Caco-2 (cell line): ENCODE measurements at regions not wholly inside any gene's neighbourhood (a gene's known extent, or its start where the extent isn't known, plus 50 kb on each side); places are given as distances from the start of the nearest gene placed in this dataset.

Source experiments
- BruUV-seq: library from RNA; stranded (reverse); fragments of 400-500 nt; replicated peaks from 2 replicates; lab custom pipeline; 2021; lab: Mats Ljungman, UMichigan
- CTCF ChIA-PET: fragments of 300-600 bp; sonication (Branson Sonifier 250); formaldehyde crosslinking; loops from one replicate; lab custom pipeline; 2022; ENCODE audit warnings: antibody characterized with exemption; lab: Charles Lee
- POLR2A ChIA-PET: fragments of 300-600 bp; sonication (Branson Sonifier 250); formaldehyde crosslinking; loops from one replicate; lab custom pipeline; 2022; ENCODE audit warnings: antibody characterized with exemption; lab: Charles Lee
- DNase-seq, 2 experiments: peaks; one replicate each; pipeline versions ENCODE4 v3.0.0 to v3.0.0-alpha.2; 2020 to 2022
- H3K27me3 ChIP-seq: replicated peaks from 2 replicates; pipeline ENCODE4 v1.6.0; 2011; ENCODE audit warnings: low read length; ENCODE audit not compliant: control insufficient read depth, insufficient read depth
- H3K36me3 ChIP-seq: 2 replicates; pipeline ENCODE4 v1.5.1; 2011; ENCODE audit warnings: low read length; ENCODE audit not compliant: control insufficient read depth, insufficient read depth
- H3K4me1 ChIP-seq: fragments of 250-450 bp; sonication (Bioruptor Pico); 2 replicates; pipeline ENCODE4 v1.5.1; 2020; ENCODE audit warnings: mild to moderate bottlenecking
- H3K4me3 ChIP-seq: 2 replicates; pipeline ENCODE4 v1.5.1; 2011; ENCODE audit warnings: low read depth, mild to moderate bottlenecking, control low read depth, low read length
- H3K9me3 ChIP-seq: fragments of 250-450 bp; sonication (Bioruptor Pico); 2 replicates; pipeline ENCODE4 v1.5.1; 2020; ENCODE audit warnings: mild to moderate bottlenecking, moderate library complexity
- H3K27ac Mint-ChIP-seq: one replicate; pipeline ENCODE4 v1.8.0; 2022; ENCODE audit warnings: mixed read lengths; ENCODE audit not compliant: unreplicated experiment
- H3K27me3 Mint-ChIP-seq: one replicate; pipeline ENCODE4 v1.8.0; 2022; ENCODE audit warnings: mixed read lengths; ENCODE audit not compliant: insufficient read depth, unreplicated experiment
- H3K36me3 Mint-ChIP-seq: one replicate; pipeline ENCODE4 v1.8.0; 2022; ENCODE audit warnings: mild to moderate bottlenecking, mixed read lengths; ENCODE audit not compliant: insufficient read depth, unreplicated experiment
- H3K4me1 Mint-ChIP-seq: one replicate; pipeline ENCODE4 v1.8.0; 2022; ENCODE audit warnings: low read depth, mixed read lengths; ENCODE audit not compliant: unreplicated experiment
- H3K4me3 Mint-ChIP-seq: one replicate; pipeline ENCODE4 v1.8.0; 2022; ENCODE audit warnings: mild to moderate bottlenecking, moderate library complexity, mixed read lengths; ENCODE audit not compliant: unreplicated experiment
- H3K9me3 Mint-ChIP-seq: one replicate; pipeline ENCODE4 v1.8.0; 2022; ENCODE audit warnings: mixed read lengths; ENCODE audit not compliant: unreplicated experiment
- CTCF ChIP-seq, 2 experiments: fragments of 200-600 bp in 1 of 2; IDR thresholded peaks; 1 replicate in 1 of 2; 2 replicates in 1 of 2; pipeline versions ENCODE4 v1.5.1 to v1.8.0; 2011 to 2022; ENCODE audit warnings: antibody characterized with exemption in 1 of 2, control low read depth in 1 of 2, inconsistent platforms in 1 of 2, low read depth in 1 of 2, low read length in 1 of 2, mild to moderate bottlenecking in 1 of 2, moderate library complexity in 1 of 2; ENCODE audit not compliant: insufficient read depth in 1 of 2, severe bottlenecking in 1 of 2, unreplicated experiment in 1 of 2
- intact Hi-C: fragments of 100-400 bp; cut with micrococcal nuclease; formaldehyde crosslinking; loops from one replicate; pipeline ENCODE4 v1.10.0; 2022; ENCODE audit not compliant: unreplicated experiment

- ChIA-PET CTCF (interaction anchor here (0.5 kb wide), 1 partner anchor 25 kb away, joined by 6 read pairs; no protein-coding TSS in a partner anchor), POLR2A (no interaction called here)
- no peaks in the 10 kb centered on the region for H3K36me3 Mint-ChIP-seq
- H3K4me3 Mint-ChIP-seq: peak overlapping the region; percentile 2
- intact Hi-C loops: loop anchor here (1.0 kb wide), 2 partner anchors 16 to 48 kb away; no protein-coding TSS in a partner anchor
- no peaks in the 10 kb centered on the region for H3K36me3 ChIP-seq
- peaks cover 52% of the 10 kb centered on the region for H3K4me1 ChIP-seq
- BruUV-seq: no TSS peak
- H3K9me3 ChIP-seq: no peaks in the 10 kb centered on the region
- no peaks in the 10 kb centered on the region for H3K27me3 Mint-ChIP-seq
- peak overlapping the region; percentile 17 for H3K27ac Mint-ChIP-seq
- H3K9me3 Mint-ChIP-seq: no peaks in the 10 kb centered on the region
- no peaks in the 10 kb centered on the region for H3K27me3 ChIP-seq
- TF ChIP-seq CTCF (IDR thresholded peaks at IDR 0.05; ENCODE audit: insufficient read depth in 1 of 2, low read depth in 1 of 2, low read length in 1 of 2, severe bottlenecking in 1 of 2, unreplicated experiment in 1 of 2): no peak
- DNase-seq: no peak
- no peak overlapping the region for H3K4me3 ChIP-seq
- H3K4me1 Mint-ChIP-seq: peaks cover 38% of the 10 kb centered on the region
Measured at GRCh38 chr13:70390968-70391367, 282.7 kb upstream of the KLHL1 start.

DNA sequence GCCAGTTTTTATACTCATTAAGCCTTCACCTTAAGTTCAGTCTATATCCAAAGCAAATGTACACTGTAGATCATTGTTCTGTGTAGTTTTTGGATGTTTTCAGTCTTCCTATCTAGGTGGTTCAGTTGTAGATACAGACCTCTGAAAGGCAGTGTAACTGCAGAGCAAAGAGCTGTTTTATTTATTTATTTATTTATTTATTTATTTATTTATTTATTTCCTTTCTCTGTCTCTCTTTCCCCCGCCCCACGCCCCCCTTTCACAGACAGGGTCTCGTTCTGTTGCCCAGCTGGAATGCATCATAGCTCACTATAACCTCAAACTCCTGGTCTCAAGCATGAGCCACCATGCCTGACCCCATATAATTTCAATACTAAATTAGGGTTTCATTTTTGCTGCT is 281.8 kb upstream of the KLHL1 start:
- H3K36me3 Mint-ChIP-seq: no peaks in the 10 kb centered on the region
- DNase-seq: no peak
- POLR2A ChIA-PET: no interaction called here
- Histone ChIP-seq H3K4me1 (peaks cover 52% of the 10 kb centered on the region), H3K9me3 (no peaks in the 10 kb centered on the region), H3K36me3 (0 out of 2 replicates have a peak, but pooled peaks cover 2% of the 10 kb centered on the region), H3K4me3 (no peak overlapping the region), H3K27me3 (no peaks in the 10 kb centered on the region)
- H3K27ac Mint-ChIP-seq: no peak overlapping the region
- CTCF ChIA-PET: interaction anchor here (0.6 kb wide), 1 partner anchor 69 kb away, joined by 3 read pairs; no protein-coding TSS in a partner anchor
- H3K4me3 Mint-ChIP-seq: no peak overlapping the region
- intact Hi-C loops: no loop called here
- no peaks in the 10 kb centered on the region for H3K9me3 Mint-ChIP-seq
- peaks cover 38% of the 10 kb centered on the region for H3K4me1 Mint-ChIP-seq
- TF ChIP-seq CTCF (IDR thresholded peaks at IDR 0.05; ENCODE audit: insufficient read depth in 1 of 2, low read depth in 1 of 2, low read length in 1 of 2, severe bottlenecking in 1 of 2, unreplicated experiment in 1 of 2): no peak
- BruUV-seq: no TSS peak
- no peaks in the 10 kb centered on the region for H3K27me3 Mint-ChIP-seq

- H3K9me3 Mint-ChIP-seq: no peaks in the 10 kb centered on the region
- no peaks in the 10 kb centered on the region for H3K36me3 Mint-ChIP-seq
- H3K27me3 ChIP-seq: no peaks in the 10 kb centered on the region
- BruUV-seq: no TSS peak
- peaks cover 52% of the 10 kb centered on the region for H3K4me1 ChIP-seq
- ChIA-PET CTCF (no interaction called here), POLR2A (no interaction called here)
- H3K4me3 Mint-ChIP-seq: no peak overlapping the region
- TF ChIP-seq CTCF (IDR thresholded peaks at IDR 0.05; ENCODE audit: insufficient read depth in 1 of 2, low read depth in 1 of 2, low read length in 1 of 2, severe bottlenecking in 1 of 2, unreplicated experiment in 1 of 2): no peak
- H3K36me3 ChIP-seq: 0 out of 2 replicates have a peak, but pooled peaks cover 2% of the 10 kb centered on the region
- no peak overlapping the region for H3K4me3 ChIP-seq
- peaks cover 32% of the 10 kb centered on the region for H3K4me1 Mint-ChIP-seq
- H3K9me3 ChIP-seq: no peaks in the 10 kb centered on the region
- DNase-seq: peak in 1 of 2 experiments; percentile 35
- peak overlapping the region; percentile 48 for H3K27ac Mint-ChIP-seq
- H3K27me3 Mint-ChIP-seq: no peaks in the 10 kb centered on the region
- intact Hi-C loops: loop anchor here (2.0 kb wide), 1 partner anchor 26 kb away; no protein-coding TSS in a partner anchor
Measured at GRCh38 chr13:70388935-70389334, 280.7 kb upstream of the KLHL1 start.
